Sigmoid colon (tissue), 4 donors: ENCODE measurements at regions not wholly inside any gene's neighbourhood (a gene's known extent, or its start where the extent isn't known, plus 50 kb on each side); places are given as distances from the start of the nearest gene placed in this dataset.

ENCODE experiments used
- CTCF ChIP-seq, 4 experiments: fragments of 450-650 bp in 3 of 4; fragments of 200-600 bp in 1 of 4; IDR thresholded peaks; one replicate each; pipeline ENCODE4 v1.5.1; 2016 to 2019; ENCODE audit warnings: antibody characterized with exemption in 4 of 4, mild to moderate bottlenecking in 3 of 4, moderate library complexity in 2 of 4
- POLR2A ChIP-seq, 2 donors: fragments of 450-650 bp; IDR thresholded peaks; one replicate each; pipeline ENCODE4 v1.6.1; 2016; ENCODE audit warnings: antibody characterized with exemption in 2 of 2, mild to moderate bottlenecking in 2 of 2, moderate library complexity in 2 of 2
- POLR2AphosphoS5 ChIP-seq, 4 donors: sonication (generic); formaldehyde crosslinking; IDR thresholded peaks; one replicate each; pipeline ENCODE4 v1.6.1; 2017; ENCODE audit warnings: antibody characterized with exemption in 4 of 4

DNA sequence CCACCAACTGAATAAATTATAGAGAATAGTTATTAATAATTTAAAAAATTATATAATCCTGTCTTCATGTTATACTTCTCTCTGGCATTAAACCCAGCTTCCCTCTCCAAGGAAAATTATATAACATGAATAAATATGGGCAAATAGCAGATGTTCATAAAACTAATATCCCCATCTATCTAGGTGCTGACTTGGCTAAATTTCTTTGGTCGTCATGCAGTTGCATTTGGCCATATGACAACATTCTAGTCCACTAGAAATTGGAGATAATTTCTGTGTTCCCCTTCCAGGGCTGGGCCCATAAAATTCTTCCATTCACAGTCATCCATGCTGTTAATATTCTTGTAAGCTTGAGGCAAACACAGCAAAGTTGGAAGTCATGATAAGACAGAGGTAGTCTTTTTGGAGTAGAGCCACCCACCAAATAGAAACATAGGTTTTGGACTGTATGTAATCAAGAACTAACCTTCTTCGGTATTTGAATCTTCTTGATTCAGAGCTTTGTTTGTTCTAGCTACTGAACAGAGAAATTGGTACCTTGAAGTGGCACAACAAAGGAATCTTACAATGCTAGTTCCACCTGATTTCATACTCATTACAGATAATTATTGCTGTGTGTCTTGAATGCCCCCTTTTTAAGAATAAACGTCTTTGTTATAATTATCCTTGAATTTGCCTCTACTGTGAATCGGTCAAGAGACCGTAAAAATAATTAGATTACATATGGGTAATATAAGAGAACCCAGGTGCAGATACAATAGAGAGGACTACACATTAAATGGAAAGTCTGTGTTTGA is 678.5 kb upstream of the PCDH20 start:
- TF ChIP-seq POLR2AphosphoS5 (IDR thresholded peaks at IDR 0.05) (no peak), POLR2A (IDR thresholded peaks at IDR 0.05) (no peak), CTCF (IDR thresholded peaks at IDR 0.05) (no peak)
